CD4-positive, alpha-beta T cell treated with Interferon alpha-2 for 1 hour (primary cell): ENCODE measurements at regions not wholly inside any gene's neighbourhood (a gene's known extent, or its start where the extent isn't known, plus 50 kb on each side); places are given as distances from the start of the nearest gene placed in this dataset.

Experiments used
- DNase-seq, 2 donors: peaks; one replicate each; pipeline ENCODE4 v3.0.0-alpha.2; 2020 to 2022

DNA sequence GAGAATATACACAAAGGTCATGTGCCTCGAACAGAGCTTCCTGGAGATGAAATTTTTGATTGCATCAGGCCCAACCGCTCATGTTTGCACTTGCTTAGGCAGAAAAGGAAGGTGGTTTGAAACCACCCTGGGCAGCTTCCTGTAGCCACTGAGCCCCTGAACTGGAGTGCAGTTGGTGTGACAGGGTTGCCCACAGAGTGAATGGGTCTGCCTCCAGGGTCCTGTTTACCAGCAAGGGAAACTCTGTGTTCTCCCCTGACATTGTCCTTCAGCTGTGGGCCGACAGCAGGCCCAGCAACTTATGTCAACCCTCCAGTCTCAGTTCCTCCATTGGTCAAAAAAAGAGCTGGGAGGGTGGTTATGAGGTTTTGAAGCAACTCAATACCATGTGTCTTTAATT, 289.6 kb downstream of the KIF4B start:
- DNase-seq: no peak

GRCh38 chr5:155307229-155307628, 293.7 kb downstream of the KIF4B start:
- DNase-seq: no peak

- no peak for DNase-seq
Measured at GRCh38 chr5:155308289-155308688, 294.7 kb downstream of the KIF4B start.

- no peak for DNase-seq
Measured at GRCh38 chr5:155309021-155309746, 295.6 kb downstream of the KIF4B start.

GRCh38 chr5:155311721-155312120, 298.2 kb downstream of the KIF4B start:
- DNase-seq: no peak

DNA sequence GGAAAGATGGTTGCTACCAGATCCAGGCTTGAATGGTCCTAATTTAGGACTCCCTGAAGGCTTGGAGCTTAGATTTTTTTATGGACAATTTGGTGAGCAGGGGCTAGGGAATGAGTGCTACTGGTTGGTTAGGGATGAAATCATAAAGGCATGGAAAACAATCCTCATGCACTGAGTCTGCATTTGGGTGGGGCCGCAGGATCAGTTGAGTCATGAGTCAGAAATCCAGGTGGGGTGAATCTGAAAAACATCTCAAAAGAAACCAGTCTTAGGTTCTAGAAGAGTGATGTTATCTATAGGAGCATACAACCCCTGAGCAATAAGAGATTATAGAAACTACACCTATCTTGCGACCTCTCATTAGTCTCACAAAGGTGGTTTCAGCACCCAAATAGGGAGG, 300.0 kb downstream of the KIF4B start:
- no peak for DNase-seq

- no peak for DNase-seq
Measured at GRCh38 chr5:155316070-155316714, 302.6 kb downstream of the KIF4B start.

DNA sequence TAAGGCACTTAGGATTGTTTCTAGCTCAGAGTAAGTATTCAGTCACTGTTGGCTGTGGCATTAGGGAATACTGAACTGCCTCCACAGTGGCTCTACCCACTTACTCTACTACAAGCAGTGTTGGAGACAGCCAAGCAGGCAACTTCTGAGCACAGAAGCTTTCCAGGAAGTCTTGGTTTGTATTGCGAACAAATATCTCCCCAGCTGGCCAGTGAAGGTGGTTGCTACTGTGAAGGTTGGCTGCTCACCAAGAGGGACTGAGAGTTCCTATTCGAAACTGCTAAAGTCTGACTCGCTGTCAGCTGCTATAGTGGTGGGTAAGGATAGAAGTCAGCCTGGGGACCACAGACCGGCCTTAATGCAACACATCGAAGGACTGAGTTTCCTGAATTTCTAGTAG, 319.1 kb downstream of the KIF4B start:
- DNase-seq: no peak

GRCh38 chr5:155342956-155343355, 329.4 kb downstream of the KIF4B start:
- DNase-seq: no peak

- no peak for DNase-seq
Measured at GRCh38 chr5:155343468-155343867, 329.9 kb downstream of the KIF4B start.

- DNase-seq: no peak
Measured at GRCh38 chr5:155353231-155353630, 339.7 kb downstream of the KIF4B start.

DNA sequence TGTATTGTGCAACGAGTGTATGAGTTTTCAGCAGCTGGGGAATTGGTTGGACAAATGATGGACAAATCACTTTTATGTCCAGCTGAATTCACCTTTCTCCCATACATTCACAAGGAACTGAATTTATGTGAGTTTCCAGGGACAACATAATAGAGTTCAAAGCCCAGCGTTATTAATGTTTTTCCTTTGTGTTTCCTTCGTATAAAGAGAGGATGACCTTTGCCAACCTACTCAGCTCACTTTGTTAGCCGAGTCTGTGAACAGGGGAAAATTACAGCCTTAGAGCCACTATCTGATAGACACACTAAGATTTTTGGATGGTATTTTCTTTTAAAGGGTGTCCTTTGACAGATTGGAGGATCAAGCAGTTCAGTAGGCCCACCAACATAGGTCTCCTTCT, 352.5 kb downstream of the KIF4B start:
- no peak for DNase-seq

DNA sequence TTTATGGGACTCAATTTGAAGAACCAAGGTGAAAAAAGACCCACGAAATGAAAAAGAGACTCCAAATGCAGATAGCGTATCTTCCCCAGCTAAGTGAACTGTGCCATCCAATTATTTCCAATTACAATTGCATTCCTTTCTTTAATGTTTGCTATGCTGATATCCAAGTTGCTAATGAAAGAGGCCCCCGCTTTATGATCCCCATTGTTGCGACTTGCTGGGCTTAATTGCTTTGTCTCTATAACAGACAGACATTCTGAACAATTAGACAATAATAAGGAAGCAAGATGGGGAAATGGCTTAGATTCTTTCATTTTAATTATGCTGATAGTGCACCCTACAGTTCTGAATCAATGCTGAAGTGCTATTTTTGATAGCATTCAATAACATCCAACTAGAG, 354.3 kb downstream of the KIF4B start:
- DNase-seq: no peak

- no peak for DNase-seq
Measured at GRCh38 chr5:155368490-155368889, 354.9 kb downstream of the KIF4B start.

DNA sequence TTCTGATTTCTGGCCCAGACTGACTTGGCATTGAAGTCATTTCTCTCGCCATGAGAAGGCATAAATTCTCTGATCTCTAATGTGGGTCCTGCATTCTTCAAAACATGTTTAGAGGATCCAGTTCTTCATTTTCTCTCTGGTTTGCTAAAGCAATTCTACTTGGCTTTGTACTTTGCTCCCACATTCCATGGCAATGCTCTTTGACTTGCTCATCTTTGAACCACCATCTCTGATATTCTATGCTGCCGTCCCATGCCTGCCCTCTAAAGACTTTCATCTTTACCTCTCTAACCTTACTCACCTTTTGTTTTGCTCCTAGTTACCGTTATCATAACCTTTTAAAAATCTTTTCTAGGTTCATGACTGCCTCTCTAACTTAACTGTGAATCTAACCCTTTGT, 366.9 kb downstream of the KIF4B start:
- DNase-seq: no peak

GRCh38 chr5:155381654-155382053, 368.1 kb downstream of the KIF4B start:
- DNase-seq: no peak

GRCh38 chr5:155389498-155389897, 375.9 kb downstream of the KIF4B start:
- no peak for DNase-seq

DNA sequence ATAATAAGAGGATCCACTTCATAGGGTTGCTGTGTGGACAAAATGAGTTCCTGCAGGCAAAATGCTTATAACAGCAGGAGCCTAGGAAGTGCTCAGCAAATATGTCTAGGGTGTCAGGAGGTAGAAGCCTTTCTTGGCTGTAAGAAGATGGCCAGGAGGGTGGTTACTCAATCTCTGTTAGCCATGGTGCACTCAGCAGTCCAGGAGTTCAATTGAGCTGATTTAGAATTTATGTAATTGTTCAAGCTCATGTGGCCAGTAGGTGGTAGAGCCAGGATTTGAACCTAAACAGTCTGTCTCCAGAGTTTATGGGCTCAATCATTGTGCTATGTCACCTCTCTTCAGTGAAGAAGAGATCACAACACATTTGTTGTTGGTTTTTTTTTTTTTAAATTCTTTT, 381.2 kb downstream of the KIF4B start:
- no peak for DNase-seq

DNA sequence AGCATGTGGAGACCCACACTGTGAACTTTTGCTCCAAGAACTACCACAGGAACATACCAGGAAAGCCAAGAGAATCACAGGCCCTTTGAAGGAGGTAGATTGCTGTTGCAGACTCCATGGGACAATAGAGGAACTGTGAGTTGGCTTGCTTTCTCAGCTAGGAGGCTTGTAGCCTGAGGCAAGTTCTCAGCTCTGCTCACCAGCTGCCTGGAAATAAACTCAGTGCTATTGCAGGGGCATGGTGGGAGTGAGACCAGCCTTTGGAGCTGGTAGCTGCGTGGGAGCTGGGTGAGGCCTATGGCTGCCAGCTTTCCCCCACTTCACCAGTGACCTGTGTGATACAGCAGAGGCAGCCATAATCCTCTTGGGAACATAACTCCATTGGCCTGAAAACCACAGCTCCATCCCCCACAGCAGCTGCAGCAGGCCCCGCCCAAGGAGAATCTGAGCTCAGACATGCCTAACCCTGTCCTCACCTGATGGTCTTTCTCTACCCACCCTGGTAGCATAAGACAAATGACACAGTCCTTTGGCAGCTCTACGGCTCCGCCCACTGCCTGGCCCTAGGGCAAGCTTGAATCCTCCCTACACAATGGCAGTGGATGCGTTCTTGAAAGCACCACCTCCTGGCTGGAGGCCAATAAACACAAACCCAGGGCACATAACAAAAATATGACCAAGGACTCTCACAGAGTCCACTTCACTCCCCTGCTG, 389.5 kb downstream of the KIF4B start:
- no peak for DNase-seq

DNA sequence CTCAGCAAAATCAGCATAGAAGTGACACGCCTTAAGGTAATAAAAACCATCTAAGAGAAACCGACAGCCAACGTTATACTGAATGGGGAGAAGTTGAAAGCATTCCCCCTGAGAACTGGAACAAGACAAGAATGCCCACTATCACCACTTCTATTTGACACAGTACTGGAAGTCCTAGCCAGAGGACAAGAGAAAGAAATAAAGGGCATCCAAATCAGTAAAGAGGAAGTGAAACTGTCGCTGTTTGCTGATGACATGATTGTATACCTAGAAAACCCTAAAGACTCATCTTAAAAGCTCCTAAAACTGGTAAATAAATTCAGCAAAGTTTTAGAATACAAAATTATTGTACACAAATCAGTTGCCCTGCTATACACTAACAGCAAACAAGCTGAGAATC, 393.3 kb downstream of the KIF4B start:
- DNase-seq: no peak

DNA sequence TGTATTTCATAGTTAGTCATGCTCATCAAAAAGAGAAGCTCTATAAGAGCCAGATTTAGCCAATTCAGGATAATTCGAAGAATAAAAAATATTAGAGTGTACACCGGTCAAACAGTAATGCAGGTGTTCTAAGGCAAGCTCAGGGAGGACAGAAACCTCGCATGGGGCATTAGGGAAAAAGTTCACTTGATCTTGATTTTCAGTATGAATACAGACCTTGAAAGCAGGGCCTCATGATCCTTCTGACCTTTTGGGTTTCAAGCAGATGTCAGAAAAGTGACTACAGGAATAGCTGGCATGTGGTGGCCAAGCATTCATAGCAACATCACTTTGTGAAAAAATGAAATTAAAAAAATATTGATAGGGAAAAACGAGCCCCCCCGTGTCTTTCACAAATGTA, 394.9 kb downstream of the KIF4B start:
- DNase-seq: no peak

DNA sequence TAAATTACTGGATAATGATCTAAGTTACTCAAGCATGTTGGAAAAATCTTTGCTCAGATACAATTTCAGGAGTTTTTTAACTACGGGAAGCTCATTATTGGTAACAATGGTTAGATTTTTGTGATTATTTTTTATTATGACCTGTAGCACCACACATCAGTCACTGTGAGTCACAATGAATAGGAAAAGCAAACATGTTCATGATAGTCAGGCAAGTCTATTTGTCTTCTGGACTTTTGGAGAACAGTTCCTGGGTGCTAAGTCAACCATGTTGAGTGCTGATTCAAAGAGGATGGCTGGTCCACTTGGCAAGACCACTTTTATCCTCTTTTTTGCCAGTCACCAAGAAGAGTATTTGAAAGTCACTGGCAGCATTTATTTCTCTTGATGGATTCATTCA, 403.2 kb downstream of the KIF4B start:
- DNase-seq: no peak

GRCh38 chr5:155418960-155419579, 405.5 kb downstream of the KIF4B start:
- no peak for DNase-seq

GRCh38 chr5:155430192-155430591, 416.6 kb downstream of the KIF4B start:
- no peak for DNase-seq
